ENCODE measurements at regions not wholly inside any gene's neighbourhood (a gene's known extent, or its start where the extent isn't known, plus 50 kb on each side); places are given as distances from the start of the nearest gene placed in this dataset.

- H3K9me2 ChIP-seq (ENCODE audit: insufficient read depth), result peaks cover 22% of the 10 kb centered on the region
- no peak overlapping the region for H3K27ac ChIP-seq (ENCODE audit: low read depth)
- H3K9me3 Mint-ChIP-seq, result peaks cover 5% of the 10 kb centered on the region; the same call in 1 of the 3 replicates
- no peaks in the 10 kb centered on the region for H3K4me1 Mint-ChIP-seq
- H3K36me3 Mint-ChIP-seq (ENCODE audit: low read depth), result no peaks in the 10 kb centered on the region
- no peaks in the 10 kb centered on the region for H3K79me2 ChIP-seq (replicated peaks; ENCODE audit: insufficient read depth)
- no peak for ATAC-seq
- no peaks in the 10 kb centered on the region for H3K27me3 ChIP-seq (ENCODE audit: insufficient read depth)
- peaks cover 9% of the 10 kb centered on the region; the same call in 1 of the 2 replicates for H3K4me1 ChIP-seq (ENCODE audit: insufficient read depth)
- no peak for DNase-seq (ENCODE audit: low spot score)
- no peaks in the 10 kb centered on the region for H4K20me1 ChIP-seq (replicated peaks; ENCODE audit: insufficient read depth)
- H3K4me3 Mint-ChIP-seq, result no peak overlapping the region
- no peak overlapping the region for H2AFZ ChIP-seq
- no peak overlapping the region for H3K4me3 ChIP-seq
- H3K27ac Mint-ChIP-seq, result no peak overlapping the region
- H3K4me2 ChIP-seq, result no peak overlapping the region
- no peaks in the 10 kb centered on the region for H3F3A ChIP-seq (replicated peaks; ENCODE audit: low read depth)
- H3K36me3 ChIP-seq (ENCODE audit: insufficient read depth), result no peaks in the 10 kb centered on the region
- TF ChIP-seq ZNF114 (CRISPR knock-in tag; IDR thresholded peaks at IDR 0.05) (no peak), POLR2AphosphoS5 (IDR thresholded peaks at IDR 0.05; ENCODE audit: low read depth) (no peak), ETS1 (IDR thresholded peaks at IDR 0.05) (no peak), ZNF462 (CRISPR knock-in tag; IDR thresholded peaks at IDR 0.05) (no peak), CREB1 (CRISPR knock-in tag; IDR thresholded peaks at IDR 0.05; ENCODE audit: low read depth) (no peak), EZH2 (IDR thresholded peaks at IDR 0.05; ENCODE audit: low read depth, unreplicated experiment) (no peak), JUNB (IDR thresholded peaks at IDR 0.05; ENCODE audit: unreplicated experiment) (no peak), NANOG (IDR thresholded peaks at IDR 0.05; ENCODE audit: borderline replicate concordance) (no peak), EZH2phosphoT487 (IDR thresholded peaks at IDR 0.05; ENCODE audit: unreplicated experiment) (no peak), STAT1 (IDR thresholded peaks at IDR 0.05; ENCODE audit: unreplicated experiment) (no peak), ZNF331 (CRISPR knock-in tag; IDR thresholded peaks at IDR 0.05; ENCODE audit: low read depth) (no peak), REST (IDR thresholded peaks at IDR 0.05; ENCODE audit: unreplicated experiment) (no peak), CTCF (conservative IDR thresholded peaks at IDR 0.05; ENCODE audit: low read depth in 2 of 2) (no peak)
- H3K27me3 Mint-ChIP-seq (ENCODE audit: insufficient read depth, low read depth, poor library complexity), result no peaks in the 10 kb centered on the region
Observed at GRCh38 chr7:89798599-89798996, 355.7 kb upstream of the STEAP1 start.
